DND-41 (cell line): ENCODE measurements at regions not wholly inside any gene's neighbourhood (a gene's known extent, or its start where the extent isn't known, plus 50 kb on each side); places are given as distances from the start of the nearest gene placed in this dataset.

ENCODE experiments used
- CTCF ChIP-seq: IDR thresholded peaks from 2 replicates; pipeline ENCODE4 v1.5.1; 2012; ENCODE audit warnings: borderline replicate concordance, low read length, moderate library complexity, mild to moderate bottlenecking; ENCODE audit not compliant: poor library complexity, severe bottlenecking; ENCODE audit errors: extremely low read depth
- EZH2 ChIP-seq: IDR thresholded peaks from 3 replicates; pipeline ENCODE4 v1.6.1; 2012; ENCODE audit warnings: borderline replicate concordance, low read depth, mild to moderate bottlenecking, moderate library complexity, low read length, inconsistent platforms; ENCODE audit not compliant: severe bottlenecking

- TF ChIP-seq CTCF (no peak), EZH2 (no peak)
These were observed 327.9 kb downstream of the CXXC4 start for GRCh38 chr4:104166749-104167148.
